Tibial nerve (tissue), 4 donors: ENCODE measurements at regions not wholly inside any gene's neighbourhood (a gene's known extent, or its start where the extent isn't known, plus 50 kb on each side); places are given as distances from the start of the nearest gene placed in this dataset.

Source experiments
- DNase-seq, 2 donors: peaks; one replicate each; pipeline ENCODE4 v3.0.0-alpha.2; 2019; ENCODE audit warnings: low spot score in 2 of 2
- H3K27ac ChIP-seq, 4 donors: fragments of 200-600 bp; sonication (generic) in 3 of 4; one replicate each; pipeline ENCODE4 v1.5.1; 2017 to 2019; ENCODE audit warnings: mild to moderate bottlenecking in 1 of 4
- H3K27me3 ChIP-seq, 2 donors: fragments of 200-600 bp; sonication (generic) in 1 of 2; one replicate each; pipeline versions ENCODE4 v1.5.1 to v1.6.0; 2017 to 2019
- H3K36me3 ChIP-seq, 3 donors: fragments of 200-600 bp; sonication (generic); one replicate each; pipeline ENCODE4 v1.5.1; 2018 to 2019
- H3K4me1 ChIP-seq, 4 donors: fragments of 200-600 bp; sonication (generic) in 3 of 4; one replicate each; pipeline ENCODE4 v1.5.1; 2017 to 2019
- H3K4me3 ChIP-seq, 4 donors: fragments of 200-600 bp; sonication (generic) in 3 of 4; one replicate each; pipeline ENCODE4 v1.5.1; 2017 to 2019; ENCODE audit warnings: mild to moderate bottlenecking in 1 of 4, moderate library complexity in 1 of 4
- H3K9me3 ChIP-seq, 4 donors: fragments of 200-600 bp; sonication (generic) in 3 of 4; one replicate each; pipeline ENCODE4 v1.5.1; 2017 to 2019
- CTCF ChIP-seq, 5 experiments: fragments of 200-600 bp in 3 of 5; fragments of 450-650 bp in 2 of 5; sonication (generic) in 3 of 5; IDR thresholded peaks; one replicate each; pipeline ENCODE4 v1.5.1; 2016 to 2019; ENCODE audit warnings: antibody characterized with exemption in 5 of 5, mild to moderate bottlenecking in 3 of 5, moderate library complexity in 2 of 5
- EP300 ChIP-seq, 2 donors: sonication (generic); formaldehyde crosslinking; IDR thresholded peaks; one replicate each; pipeline ENCODE4 v1.6.1; 2017; ENCODE audit warnings: antibody characterized with exemption in 2 of 2, mild to moderate bottlenecking in 1 of 2
- POLR2A ChIP-seq, 2 donors: fragments of 450-650 bp; IDR thresholded peaks; one replicate each; pipeline ENCODE4 v1.6.1; 2017; ENCODE audit warnings: antibody characterized with exemption in 2 of 2, mild to moderate bottlenecking in 2 of 2, moderate library complexity in 2 of 2
- WGBS, 2 donors: methylation state at CpG; one replicate each; pipeline ENCODE4 v1.1.5; 2018; 5-methylcytosine and 5-hydroxymethylcytosine counted together

- Histone ChIP-seq H3K4me1 (peaks cover 0 to 3% (median 0%) of the 10 kb centered on the region in 4 donors), H3K36me3 (no peaks in the 10 kb centered on the region), H3K9me3 (no peaks in the 10 kb centered on the region), H3K4me3 (no peak overlapping the region), H3K27me3 (no peaks in the 10 kb centered on the region), H3K27ac (no peak overlapping the region)
- WGBS, 2 donors = 12 to 18% methylated on average over 4 of the region's 4 CpGs
- TF ChIP-seq EP300 (IDR thresholded peaks at IDR 0.05) = no peak
- no peak for TF ChIP-seq CTCF (IDR thresholded peaks at IDR 0.05)
- TF ChIP-seq POLR2A (IDR thresholded peaks at IDR 0.05) = no peak
- DNase-seq = peak in 1 of 2 donors; percentile 17
These were observed 88.7 kb upstream of the TNIK start for GRCh38 chr3:171548917-171549316.

- H3K9me3 ChIP-seq = no peaks in the 10 kb centered on the region
- 79 to 85% methylated on average over 7 of the region's 7 CpGs for WGBS, 2 donors
- no peak for TF ChIP-seq CTCF (IDR thresholded peaks at IDR 0.05)
- TF ChIP-seq EP300 (IDR thresholded peaks at IDR 0.05) = no peak
- TF ChIP-seq POLR2A (IDR thresholded peaks at IDR 0.05) = no peak
- DNase-seq = no peak
- no peaks in the 10 kb centered on the region for H3K27me3 ChIP-seq
- no peak overlapping the region for H3K4me3 ChIP-seq
- no peaks in the 10 kb centered on the region for H3K36me3 ChIP-seq
- H3K27ac ChIP-seq = no peak overlapping the region
- peaks cover 0 to under 1% (median 0%) of the 10 kb centered on the region in 4 donors for H3K4me1 ChIP-seq
These were observed 83.6 kb upstream of the TNIK start for GRCh38 chr3:171543759-171544300.

- Histone ChIP-seq H3K27me3 (no peaks in the 10 kb centered on the region), H3K4me1 (no peaks in the 10 kb centered on the region), H3K27ac (no peak overlapping the region), H3K4me3 (no peak overlapping the region), H3K36me3 (no peaks in the 10 kb centered on the region), H3K9me3 (no peaks in the 10 kb centered on the region)
- WGBS, 2 donors = 16 to 29% methylated on average over 2 of the region's 2 CpGs
- DNase-seq = no peak
- TF ChIP-seq EP300 (IDR thresholded peaks at IDR 0.05) = no peak
- TF ChIP-seq CTCF (IDR thresholded peaks at IDR 0.05) = no peak
- no peak for TF ChIP-seq POLR2A (IDR thresholded peaks at IDR 0.05)
These were observed 82.8 kb upstream of the TNIK start for GRCh38 chr3:171542976-171543375.

- H3K27me3 ChIP-seq = no peaks in the 10 kb centered on the region
- no peaks in the 10 kb centered on the region for H3K36me3 ChIP-seq
- H3K4me1 ChIP-seq = no peaks in the 10 kb centered on the region
- H3K9me3 ChIP-seq = no peaks in the 10 kb centered on the region
- no peak for DNase-seq
- no peak for TF ChIP-seq CTCF (IDR thresholded peaks at IDR 0.05)
- TF ChIP-seq POLR2A (IDR thresholded peaks at IDR 0.05) = no peak
- TF ChIP-seq EP300 (IDR thresholded peaks at IDR 0.05) = no peak
- no peak overlapping the region for H3K4me3 ChIP-seq
- no peak overlapping the region for H3K27ac ChIP-seq
These were observed 81.4 kb upstream of the TNIK start for GRCh38 chr3:171541647-171542046.

GRCh38 chr3:171541181-171541580 lies 81.0 kb upstream of the TNIK start:
- no peak for TF ChIP-seq CTCF (IDR thresholded peaks at IDR 0.05)
- no peak for TF ChIP-seq EP300 (IDR thresholded peaks at IDR 0.05)
- TF ChIP-seq POLR2A (IDR thresholded peaks at IDR 0.05) = no peak
- H3K9me3 ChIP-seq = no peaks in the 10 kb centered on the region
- H3K36me3 ChIP-seq = no peaks in the 10 kb centered on the region
- DNase-seq = no peak
- H3K4me1 ChIP-seq = no peaks in the 10 kb centered on the region
- no peaks in the 10 kb centered on the region for H3K27me3 ChIP-seq
- WGBS, 2 donors = 86 to 94% methylated on average over 2 of the region's 2 CpGs
- H3K27ac ChIP-seq = no peak overlapping the region
- no peak overlapping the region for H3K4me3 ChIP-seq
